Hepatocyte (in vitro differentiated cells): ENCODE measurements at regions not wholly inside any gene's neighbourhood (a gene's known extent, or its start where the extent isn't known, plus 50 kb on each side); places are given as distances from the start of the nearest gene placed in this dataset.

Experiments used
- EZH2 ChIP-seq: fragments of 200-600 bp; sonication (generic); IDR thresholded peaks from 2 replicates; pipeline ENCODE4 v1.6.1; 2016; ENCODE audit warnings: antibody characterized with exemption, mild to moderate bottlenecking, borderline replicate concordance
- EZH2phosphoT487 ChIP-seq: fragments of 200-600 bp; sonication (generic); IDR thresholded peaks from one replicate; pipeline ENCODE4 v1.6.1; 2018; ENCODE audit warnings: antibody characterized with exemption, mild to moderate bottlenecking, low read depth, moderate library complexity; ENCODE audit not compliant: unreplicated experiment, severe bottlenecking

GRCh38 chr5:123244458-123244857 lies 155.4 kb downstream of the PRDM6 start:
- TF ChIP-seq EZH2phosphoT487 (no peak), EZH2 (no peak)
